Endothelial cell of umbilical vein (primary cell): ENCODE measurements at regions not wholly inside any gene's neighbourhood (a gene's known extent, or its start where the extent isn't known, plus 50 kb on each side); places are given as distances from the start of the nearest gene placed in this dataset.

Experiments used
- BruUV-seq: library from RNA; stranded (reverse); fragments of 400-500 nt; replicated peaks from 2 replicates; lab custom pipeline; 2021; lab: Mats Ljungman, UMichigan
- CTCF ChIA-PET: fragments of 300-600, 350-600 bp; sonication (Branson Sonifier 250); formaldehyde crosslinking; loops from one replicate; lab custom pipeline; 2021; ENCODE audit warnings: antibody characterized with exemption, inconsistent platforms; lab: Charles Lee
- POLR2A ChIA-PET: fragments of 300-600, 350-600 bp; sonication (Branson Sonifier 250); formaldehyde crosslinking; loops from one replicate; lab custom pipeline; 2021; ENCODE audit warnings: antibody characterized with exemption, inconsistent platforms; lab: Charles Lee
- DNase-seq: peaks from one replicate; pipeline ENCODE4 v3.0.0-alpha.2; 2011; ENCODE audit warnings: low read depth, low spot score
- FAIRE-seq: peaks from 2 replicates; lab custom pipeline; 2011; peaks lifted over from hg19 to GRCh38; lab: Jason Lieb, UNC
- H2AFZ ChIP-seq: 2 replicates; pipeline ENCODE4 v1.6.0; 2012; ENCODE audit warnings: low read depth, low read length, control low read depth, inconsistent platforms
- H3K27ac ChIP-seq: 2 replicates; pipeline ENCODE4 v1.5.1; 2011; ENCODE audit warnings: low read depth, mild to moderate bottlenecking, control low read depth, low read length, moderate library complexity; ENCODE audit not compliant: insufficient read depth
- H3K27me3 ChIP-seq, 2 experiments: 2 replicates each; pipeline versions ENCODE4 v1.6.0 to v1.6.1; 2011; ENCODE audit warnings: low read length in 2 of 2, mixed read lengths in 1 of 2; ENCODE audit not compliant: control insufficient read depth in 2 of 2, insufficient read depth in 2 of 2
- H3K36me3 ChIP-seq, 2 experiments: 2 replicates in 1 of 2; 3 replicates in 1 of 2; pipeline ENCODE4 v1.5.1; 2011; ENCODE audit warnings: low read length in 2 of 2, mild to moderate bottlenecking in 1 of 2, moderate library complexity in 1 of 2; ENCODE audit not compliant: control insufficient read depth in 2 of 2, insufficient read depth in 2 of 2; ENCODE audit errors: extremely low read depth in 1 of 2
- H3K4me1 ChIP-seq: 3 replicates; pipeline ENCODE4 v1.5.1; 2011; ENCODE audit warnings: mild to moderate bottlenecking, low read length; ENCODE audit not compliant: control insufficient read depth, insufficient read depth; ENCODE audit errors: extremely low read depth
- H3K4me2 ChIP-seq: 2 replicates; pipeline ENCODE4 v1.6.1; 2011; ENCODE audit warnings: low read length, control low read depth, mixed read lengths; ENCODE audit not compliant: insufficient read depth
- H3K4me3 ChIP-seq, 3 experiments: fragments of 200-600 bp in 1 of 3; sonication (generic), shearing (Covaris generic) in 1 of 3; replicated peaks in 1 of 3; 2 replicates each; pipeline ENCODE4 v1.5.1; 2011 to 2016; ENCODE audit warnings: control low read depth in 3 of 3, low read length in 3 of 3, mild to moderate bottlenecking in 2 of 3, inconsistent platforms in 1 of 3, low read depth in 1 of 3, moderate library complexity in 1 of 3; ENCODE audit not compliant: insufficient read depth in 1 of 3
- H3K79me2 ChIP-seq: 2 replicates; pipeline ENCODE4 v1.6.0; 2012; ENCODE audit warnings: low read length, inconsistent platforms; ENCODE audit not compliant: control insufficient read depth, insufficient read depth
- H3K9ac ChIP-seq: replicated peaks from 2 replicates; pipeline ENCODE3; 2011; ENCODE audit warnings: low read length, control low read depth; ENCODE audit not compliant: insufficient read depth; ENCODE audit errors: extremely low read depth
- H3K9me1 ChIP-seq: replicated peaks from 3 replicates; pipeline ENCODE4 v1.6.0; 2011; ENCODE audit warnings: mild to moderate bottlenecking, low read length; ENCODE audit not compliant: control insufficient read depth, insufficient read depth; ENCODE audit errors: extremely low read depth
- H3K9me3 ChIP-seq: replicated peaks from 2 replicates; pipeline ENCODE4 v1.5.1; 2012; ENCODE audit warnings: low read length, inconsistent platforms; ENCODE audit not compliant: control insufficient read depth, insufficient read depth
- H4K20me1 ChIP-seq: replicated peaks from 2 replicates; pipeline ENCODE3; 2011; ENCODE audit warnings: mild to moderate bottlenecking, low read length; ENCODE audit not compliant: control insufficient read depth, insufficient read depth; ENCODE audit errors: extremely low read depth
- CTCF ChIP-seq, 2 donors: IDR thresholded peaks; 1 replicate in 1 of 2; 2 replicates in 1 of 2; pipeline ENCODE4 v1.5.1; 2011; ENCODE audit warnings: low read length in 2 of 2, mild to moderate bottlenecking in 2 of 2, moderate library complexity in 2 of 2, control low read depth in 1 of 2, inconsistent platforms in 1 of 2, low read depth in 1 of 2; ENCODE audit not compliant: insufficient read depth in 1 of 2; ENCODE audit errors: extremely low read depth in 1 of 2
- EZH2 ChIP-seq: IDR thresholded peaks from 2 replicates; pipeline ENCODE4 v1.6.1; 2012; ENCODE audit warnings: borderline replicate concordance, low read depth, mild to moderate bottlenecking, moderate library complexity, low read length, inconsistent platforms; ENCODE audit not compliant: severe bottlenecking
- FOS ChIP-seq: IDR thresholded peaks from 2 replicates; pipeline ENCODE4 v1.6.1; 2011; ENCODE audit warnings: mild to moderate bottlenecking, low read length, moderate library complexity, borderline replicate concordance; ENCODE audit not compliant: insufficient read depth
- JUN ChIP-seq: IDR thresholded peaks from 2 replicates; pipeline ENCODE4 v1.6.1; 2011; ENCODE audit warnings: borderline replicate concordance, low read depth; ENCODE audit not compliant: insufficient read length, insufficient read depth
- MYC ChIP-seq: IDR thresholded peaks from one replicate; pipeline ENCODE4 v1.6.1; 2011; ENCODE audit warnings: mild to moderate bottlenecking, low read depth, low read length
- POLR2A ChIP-seq: IDR thresholded peaks from 2 replicates; pipeline ENCODE4 v1.6.1; 2012; ENCODE audit warnings: low read depth, mild to moderate bottlenecking, control low read depth, low read length
- POLR2AphosphoS5 ChIP-seq: IDR thresholded peaks from 2 replicates; pipeline ENCODE4 v1.6.1; 2012; ENCODE audit warnings: low read depth, mild to moderate bottlenecking, control low read depth, low read length, moderate library complexity; ENCODE audit not compliant: insufficient read depth
- dilution Hi-C: fragments of 300-500 bp; cut with MboI; formaldehyde crosslinking; loops from one replicate; pipeline ENCODE4 v1.15.0; 2019; ENCODE audit warnings: low sequenced_read_pairs; ENCODE audit not compliant: extremely low pct_ligation_motif_present
- intact Hi-C: fragments of 100-400 bp; cut with micrococcal nuclease; formaldehyde crosslinking; loops from one replicate; pipeline ENCODE4 v1.10.0; 2022
- TF ChIP-seq, protein P1 (sequence below): IDR thresholded peaks from 2 replicates; pipeline ENCODE4 v1.6.1; 2011; ENCODE audit not compliant: insufficient read depth, insufficient read length

- DNase-seq (no peak), FAIRE-seq (no peak)
- ChIA-PET POLR2A (no interaction called here), CTCF (no interaction called here)
- BruUV-seq, result no TSS peak
- TF ChIP-seq MYC (no peak), POLR2AphosphoS5 (no peak), EZH2 (no peak), JUN (no peak), CTCF (IDR thresholded peaks at IDR 0.05; ENCODE audit: extremely low read depth in 1 of 2, insufficient read depth in 1 of 2, low read depth in 1 of 2, low read length in 2 of 2) (no peak), POLR2A (no peak)
- no peaks in the 10 kb centered on the region for H3K9me3 ChIP-seq
- no peaks in the 10 kb centered on the region for H3K27me3 ChIP-seq
- intact Hi-C loops, result no loop called here
- H3K4me2 ChIP-seq, result no peak overlapping the region
- H3K36me3 ChIP-seq, result no peaks in the 10 kb centered on the region
- dilution Hi-C loops, result no loop called here
- no peaks in the 10 kb centered on the region for H4K20me1 ChIP-seq
- no peaks in the 10 kb centered on the region for H3K79me2 ChIP-seq
- no peak overlapping the region for H3K4me3 ChIP-seq
- H2AFZ ChIP-seq, result no peak overlapping the region
- no peak overlapping the region for H3K27ac ChIP-seq
- no peak overlapping the region for H3K9ac ChIP-seq
- H3K9me1 ChIP-seq, result no peaks in the 10 kb centered on the region
- no peaks in the 10 kb centered on the region for H3K4me1 ChIP-seq
Measured at GRCh38 chr9:24391095-24391494, 154.6 kb downstream of the IZUMO3 start.

- Histone ChIP-seq H3K9me1 (no peaks in the 10 kb centered on the region), H3K27me3 (no peaks in the 10 kb centered on the region), H2AFZ (no peak overlapping the region), H3K36me3 (no peaks in the 10 kb centered on the region), H3K9ac (no peak overlapping the region), H3K4me3 (no peak overlapping the region), H3K27ac (no peak overlapping the region), H3K79me2 (no peaks in the 10 kb centered on the region), H3K4me1 (no peaks in the 10 kb centered on the region), H3K4me2 (no peak overlapping the region), H3K9me3 (peaks cover 1% of the 10 kb centered on the region), H4K20me1 (no peaks in the 10 kb centered on the region)
- FAIRE-seq (no peak), DNase-seq (no peak)
- dilution Hi-C loops, result no loop called here
- TF ChIP-seq MYC (no peak), FOS (no peak), EZH2 (no peak), CTCF (IDR thresholded peaks at IDR 0.05; ENCODE audit: extremely low read depth in 1 of 2, insufficient read depth in 1 of 2, low read depth in 1 of 2, low read length in 2 of 2) (no peak), JUN (no peak), POLR2AphosphoS5 (no peak)
- TF ChIP-seq, protein P1, sequence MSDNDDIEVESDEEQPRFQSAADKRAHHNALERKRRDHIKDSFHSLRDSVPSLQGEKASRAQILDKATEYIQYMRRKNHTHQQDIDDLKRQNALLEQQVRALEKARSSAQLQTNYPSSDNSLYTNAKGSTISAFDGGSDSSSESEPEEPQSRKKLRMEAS, result no peak
- POLR2A ChIA-PET, result no interaction called here
- intact Hi-C loops, result no loop called here
- CTCF ChIA-PET, result no interaction called here
- BruUV-seq, result no TSS peak
Measured at GRCh38 chr9:24385077-24385476, 160.6 kb downstream of the IZUMO3 start.
